ENCODE measurements at regions not wholly inside any gene's neighbourhood (a gene's known extent, or its start where the extent isn't known, plus 50 kb on each side); places are given as distances from the start of the nearest gene placed in this dataset.
"Not testable (repeated sequence)": the region's sequence is repeated elsewhere in the genome, so short reads cannot be mapped to it uniquely, and the experiment has no call there.

DNA sequence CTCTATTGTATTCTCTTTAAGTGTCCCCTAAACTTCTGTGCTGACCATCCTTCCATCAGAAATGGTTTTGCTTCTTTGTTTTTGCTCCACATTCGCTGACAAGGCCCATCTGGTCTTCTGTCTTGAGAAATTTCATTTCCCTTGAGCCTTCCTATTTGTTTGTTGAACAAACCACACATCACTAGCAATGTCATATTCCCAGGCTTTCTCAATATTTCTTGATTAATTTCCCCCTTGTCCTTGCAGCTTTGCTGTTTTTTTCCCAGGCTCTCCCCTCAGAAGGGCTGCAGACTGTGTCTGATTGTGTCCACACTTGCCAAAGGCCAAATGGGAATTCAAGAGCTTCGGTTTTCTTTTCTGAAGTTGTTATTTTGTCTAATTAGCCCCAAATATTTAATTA lies 158.9 kb downstream of the MID1IP1 start:
- H3K9me3 Mint-ChIP-seq (ENCODE audit: unreplicated experiment), result no peaks in the 10 kb centered on the region
- ChIA-PET POLR2A (no interaction called here), CTCF (no interaction called here)
- no peak overlapping the region for H3K27ac Mint-ChIP-seq (ENCODE audit: unreplicated experiment)
- H3K4me1 Mint-ChIP-seq (ENCODE audit: low read depth, unreplicated experiment), result no peaks in the 10 kb centered on the region
- Histone ChIP-seq H3K27me3 (replicated peaks; ENCODE audit: control insufficient read depth, insufficient read depth, low read length) (no peaks in the 10 kb centered on the region), H3K4me1 (no peaks in the 10 kb centered on the region), H3K4me3 (ENCODE audit: low read depth, low read length) (no peak overlapping the region), H3K9me3 (no peaks in the 10 kb centered on the region), H3K36me3 (ENCODE audit: control insufficient read depth, insufficient read depth, low read length) (no peaks in the 10 kb centered on the region)
- DNase-seq, result no peak
- intact Hi-C loops (cut with micrococcal nuclease; ENCODE audit: unreplicated experiment), result no loop called here
- H3K27me3 Mint-ChIP-seq (ENCODE audit: insufficient read depth, unreplicated experiment), result no peaks in the 10 kb centered on the region
- no peaks in the 10 kb centered on the region for H3K36me3 Mint-ChIP-seq (ENCODE audit: insufficient read depth, unreplicated experiment)
- BruUV-seq (replicated peaks), result no TSS peak
- no peak overlapping the region for H3K4me3 Mint-ChIP-seq (ENCODE audit: unreplicated experiment)
- TF ChIP-seq, protein P1, sequence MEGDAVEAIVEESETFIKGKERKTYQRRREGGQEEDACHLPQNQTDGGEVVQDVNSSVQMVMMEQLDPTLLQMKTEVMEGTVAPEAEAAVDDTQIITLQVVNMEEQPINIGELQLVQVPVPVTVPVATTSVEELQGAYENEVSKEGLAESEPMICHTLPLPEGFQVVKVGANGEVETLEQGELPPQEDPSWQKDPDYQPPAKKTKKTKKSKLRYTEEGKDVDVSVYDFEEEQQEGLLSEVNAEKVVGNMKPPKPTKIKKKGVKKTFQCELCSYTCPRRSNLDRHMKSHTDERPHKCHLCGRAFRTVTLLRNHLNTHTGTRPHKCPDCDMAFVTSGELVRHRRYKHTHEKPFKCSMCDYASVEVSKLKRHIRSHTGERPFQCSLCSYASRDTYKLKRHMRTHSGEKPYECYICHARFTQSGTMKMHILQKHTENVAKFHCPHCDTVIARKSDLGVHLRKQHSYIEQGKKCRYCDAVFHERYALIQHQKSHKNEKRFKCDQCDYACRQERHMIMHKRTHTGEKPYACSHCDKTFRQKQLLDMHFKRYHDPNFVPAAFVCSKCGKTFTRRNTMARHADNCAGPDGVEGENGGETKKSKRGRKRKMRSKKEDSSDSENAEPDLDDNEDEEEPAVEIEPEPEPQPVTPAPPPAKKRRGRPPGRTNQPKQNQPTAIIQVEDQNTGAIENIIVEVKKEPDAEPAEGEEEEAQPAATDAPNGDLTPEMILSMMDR (IDR thresholded peaks at IDR 0.05; ENCODE audit: insufficient read depth in 1 of 2, low read depth in 1 of 2, low read length in 1 of 2, severe bottlenecking in 1 of 2, unreplicated experiment in 1 of 2), result no peak

DNA sequence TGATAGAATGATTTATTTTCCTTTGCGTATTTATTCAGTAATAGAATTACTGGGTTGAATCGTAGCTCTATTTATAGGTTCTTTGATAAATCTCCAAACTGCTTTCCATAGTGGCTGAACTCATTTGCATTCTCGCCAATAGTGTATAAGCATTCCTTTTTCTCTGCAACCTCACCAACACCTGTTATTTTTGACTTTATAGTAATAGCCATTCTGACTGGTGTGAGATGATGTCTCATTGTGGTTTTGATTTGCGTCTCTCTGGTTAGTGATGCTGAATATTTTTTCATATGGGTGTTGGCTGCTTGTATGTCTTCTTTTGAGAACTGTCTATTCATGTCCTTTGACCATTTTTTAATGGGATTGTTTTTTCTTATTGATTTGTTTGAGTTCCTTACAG lies 160.7 kb downstream of the MID1IP1 start:
- ChIA-PET CTCF (no interaction called here), POLR2A (no interaction called here)
- H3K4me3 Mint-ChIP-seq (ENCODE audit: unreplicated experiment), result no peak overlapping the region
- no TSS peak for BruUV-seq (replicated peaks)
- intact Hi-C loops (cut with micrococcal nuclease; ENCODE audit: unreplicated experiment), result no loop called here
- no peaks in the 10 kb centered on the region for H3K27me3 Mint-ChIP-seq (ENCODE audit: insufficient read depth, unreplicated experiment)
- Histone ChIP-seq H3K36me3 (ENCODE audit: control insufficient read depth, insufficient read depth, low read length) (no peaks in the 10 kb centered on the region), H3K4me3 (ENCODE audit: low read depth, low read length) (no peak overlapping the region), H3K27me3 (replicated peaks; ENCODE audit: control insufficient read depth, insufficient read depth, low read length) (no peaks in the 10 kb centered on the region), H3K4me1 (no peaks in the 10 kb centered on the region), H3K9me3 (no peaks in the 10 kb centered on the region)
- no peak for DNase-seq
- H3K36me3 Mint-ChIP-seq (ENCODE audit: insufficient read depth, unreplicated experiment), result no peaks in the 10 kb centered on the region
- TF ChIP-seq, protein P1 (IDR thresholded peaks at IDR 0.05; ENCODE audit: insufficient read depth in 1 of 2, low read depth in 1 of 2, low read length in 1 of 2, severe bottlenecking in 1 of 2, unreplicated experiment in 1 of 2), result no peak
- no peaks in the 10 kb centered on the region for H3K9me3 Mint-ChIP-seq (ENCODE audit: unreplicated experiment)
- H3K4me1 Mint-ChIP-seq (ENCODE audit: low read depth, unreplicated experiment), result no peaks in the 10 kb centered on the region
- no peak overlapping the region for H3K27ac Mint-ChIP-seq (ENCODE audit: unreplicated experiment)

DNA sequence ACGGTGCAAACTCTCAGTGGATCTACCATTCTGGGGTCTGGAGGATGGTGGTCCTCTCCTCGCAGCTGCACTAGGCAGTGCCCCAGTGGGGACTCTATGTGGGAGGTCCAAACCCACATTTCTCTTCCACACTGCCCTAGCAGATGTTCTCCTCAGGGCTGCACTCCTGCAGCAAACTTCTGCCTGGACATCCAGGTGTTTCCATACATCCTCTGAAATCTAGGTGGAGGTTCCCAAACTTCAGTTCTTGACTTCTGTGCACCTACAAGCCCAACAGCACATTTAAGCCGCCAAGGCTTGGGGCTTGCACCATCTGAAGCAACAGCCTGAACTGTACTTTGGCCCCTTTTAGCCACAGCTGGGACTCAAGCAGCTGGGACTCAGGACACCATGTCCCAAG lies 162.0 kb downstream of the MID1IP1 start:
- H3K36me3 Mint-ChIP-seq (ENCODE audit: insufficient read depth, unreplicated experiment); H3K4me1 Mint-ChIP-seq (ENCODE audit: low read depth, unreplicated experiment); H3K9me3 ChIP-seq; H3K27me3 ChIP-seq (replicated peaks; ENCODE audit: control insufficient read depth, insufficient read depth, low read length); BruUV-seq (replicated peaks); H3K27me3 Mint-ChIP-seq (ENCODE audit: insufficient read depth, unreplicated experiment); DNase-seq; H3K36me3 ChIP-seq (ENCODE audit: control insufficient read depth, insufficient read depth, low read length); intact Hi-C loops (cut with micrococcal nuclease; ENCODE audit: unreplicated experiment); H3K4me1 ChIP-seq; H3K4me3 Mint-ChIP-seq (ENCODE audit: unreplicated experiment); H3K27ac Mint-ChIP-seq (ENCODE audit: unreplicated experiment); H3K4me3 ChIP-seq (ENCODE audit: low read depth, low read length); H3K9me3 Mint-ChIP-seq (ENCODE audit: unreplicated experiment); POLR2A ChIA-PET; CTCF ChIA-PET: not testable (repeated sequence)

DNA sequence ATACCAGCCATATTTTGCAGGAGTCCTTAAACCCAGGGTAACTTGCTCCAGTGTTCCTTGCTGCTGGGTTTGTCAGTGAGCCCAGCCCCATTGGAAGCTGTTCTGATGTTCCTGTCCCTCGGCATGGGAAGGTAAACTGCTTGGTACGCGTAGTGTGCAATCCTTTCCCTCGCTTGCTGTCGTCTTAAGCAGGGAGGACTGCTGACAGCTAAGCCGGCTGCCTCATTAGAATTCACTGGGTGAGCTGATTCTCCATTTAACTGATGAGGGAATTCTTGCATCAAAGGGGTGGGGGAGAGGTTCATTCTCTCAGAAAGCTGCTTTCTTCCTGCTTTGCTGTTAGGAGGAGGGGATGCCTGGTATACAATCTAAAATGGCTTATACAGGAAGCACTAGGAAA lies 164.6 kb downstream of the MID1IP1 start:
- Mint-ChIP-seq H3K4me1 (ENCODE audit: low read depth, unreplicated experiment) (no peaks in the 10 kb centered on the region), H3K36me3 (ENCODE audit: insufficient read depth, unreplicated experiment) (no peaks in the 10 kb centered on the region), H3K4me3 (ENCODE audit: unreplicated experiment) (no peak overlapping the region), H3K9me3 (ENCODE audit: unreplicated experiment) (no peaks in the 10 kb centered on the region), H3K27ac (ENCODE audit: unreplicated experiment) (no peak overlapping the region), H3K27me3 (ENCODE audit: insufficient read depth, unreplicated experiment) (no peaks in the 10 kb centered on the region)
- intact Hi-C loops (cut with micrococcal nuclease; ENCODE audit: unreplicated experiment), result no loop called here
- Histone ChIP-seq H3K4me1 (no peaks in the 10 kb centered on the region), H3K36me3 (ENCODE audit: control insufficient read depth, insufficient read depth, low read length) (no peaks in the 10 kb centered on the region), H3K9me3 (no peaks in the 10 kb centered on the region), H3K4me3 (ENCODE audit: low read depth, low read length) (no peak overlapping the region), H3K27me3 (replicated peaks; ENCODE audit: control insufficient read depth, insufficient read depth, low read length) (no peaks in the 10 kb centered on the region)
- DNase-seq, result no peak
- POLR2A ChIA-PET, result no interaction called here
- BruUV-seq (replicated peaks), result no TSS peak
- TF ChIP-seq, protein P1 (IDR thresholded peaks at IDR 0.05; ENCODE audit: insufficient read depth in 1 of 2, low read depth in 1 of 2, low read length in 1 of 2, severe bottlenecking in 1 of 2, unreplicated experiment in 1 of 2), result no peak
- CTCF ChIA-PET, result no interaction called here

Data from Caco-2 (cell line).